Type B pancreatic cell (in vitro differentiated cells): ENCODE measurements at regions not wholly inside any gene's neighbourhood (a gene's known extent, or its start where the extent isn't known, plus 50 kb on each side); places are given as distances from the start of the nearest gene placed in this dataset.
"Not testable (repeated sequence)": the region's sequence is repeated elsewhere in the genome, so short reads cannot be mapped to it uniquely, and the experiment has no call there.

Source experiments
- DNase-seq: peaks from one replicate; pipeline ENCODE4 v3.0.0; 2021; ENCODE audit warnings: mixed read lengths; ENCODE audit not compliant: unreplicated experiment; ENCODE audit errors: extremely low spot score
- H3K27ac Mint-ChIP-seq: 2 replicates; pipeline ENCODE4 v1.8.0; 2021; ENCODE audit warnings: mild to moderate bottlenecking, mixed read lengths
- H3K27me3 Mint-ChIP-seq: 2 replicates; pipeline ENCODE4 v1.8.0; 2021; ENCODE audit warnings: mixed read lengths
- H3K36me3 Mint-ChIP-seq: 2 replicates; pipeline ENCODE4 v1.8.0; 2021; ENCODE audit warnings: mixed read lengths
- H3K4me1 Mint-ChIP-seq: one replicate; pipeline ENCODE4 v1.8.0; 2021; ENCODE audit warnings: mixed read lengths; ENCODE audit not compliant: unreplicated experiment
- H3K4me3 Mint-ChIP-seq: 2 replicates; pipeline ENCODE4 v1.8.0; 2021; ENCODE audit warnings: mild to moderate bottlenecking, mixed read lengths
- H3K9me3 Mint-ChIP-seq: 2 replicates; pipeline ENCODE4 v1.8.0; 2021; ENCODE audit warnings: mixed read lengths
- CTCF ChIP-seq: fragments of 200-600 bp; sonication (generic); conservative IDR thresholded peaks from 2 replicates; pipeline ENCODE4 v1.5.0; 2021; ENCODE audit warnings: antibody characterized with exemption, mild to moderate bottlenecking

- no peaks in the 10 kb centered on the region for H3K36me3 Mint-ChIP-seq
- no peak for TF ChIP-seq CTCF
- DNase-seq = no peak
- H3K9me3 Mint-ChIP-seq = no peaks in the 10 kb centered on the region
- no peaks in the 10 kb centered on the region for H3K4me1 Mint-ChIP-seq
- no peak overlapping the region for H3K4me3 Mint-ChIP-seq
- no peak overlapping the region for H3K27ac Mint-ChIP-seq
- peaks cover 4% of the 10 kb centered on the region for H3K27me3 Mint-ChIP-seq
These were observed 100.2 kb upstream of the CXCL13 start for GRCh38 chr4:77505275-77505957.

- Mint-ChIP-seq H3K4me1 (no peaks in the 10 kb centered on the region), H3K4me3 (no peak overlapping the region), H3K27me3 (peaks cover 4% of the 10 kb centered on the region), H3K36me3 (no peaks in the 10 kb centered on the region), H3K27ac (no peak overlapping the region), H3K9me3 (no peaks in the 10 kb centered on the region)
- no peak for TF ChIP-seq CTCF
- no peak for DNase-seq
These were observed 99.7 kb upstream of the CXCL13 start for GRCh38 chr4:77505958-77506319.

- Mint-ChIP-seq H3K4me1 (no peaks in the 10 kb centered on the region), H3K27me3 (no peaks in the 10 kb centered on the region), H3K4me3 (no peak overlapping the region), H3K9me3 (no peaks in the 10 kb centered on the region), H3K27ac (no peak overlapping the region), H3K36me3 (no peaks in the 10 kb centered on the region)
- no peak for TF ChIP-seq CTCF
- DNase-seq = no peak
These were observed 95.3 kb upstream of the CXCL13 start for GRCh38 chr4:77510367-77510766.

- no peaks in the 10 kb centered on the region for H3K9me3 Mint-ChIP-seq
- no peaks in the 10 kb centered on the region for H3K36me3 Mint-ChIP-seq
- H3K27me3 Mint-ChIP-seq = peaks cover 12% of the 10 kb centered on the region
- H3K4me3 Mint-ChIP-seq = no peak overlapping the region
- H3K4me1 Mint-ChIP-seq = no peaks in the 10 kb centered on the region
- no peak for DNase-seq
- H3K27ac Mint-ChIP-seq = no peak overlapping the region
- no peak for TF ChIP-seq CTCF
These were observed 80.1 kb upstream of the CXCL13 start for GRCh38 chr4:77525538-77525937.

- not testable (repeated sequence) for H3K27ac Mint-ChIP-seq, H3K9me3 Mint-ChIP-seq, H3K4me1 Mint-ChIP-seq, H3K27me3 Mint-ChIP-seq, H3K36me3 Mint-ChIP-seq, DNase-seq, H3K4me3 Mint-ChIP-seq
These were observed 77.7 kb upstream of the CXCL13 start for GRCh38 chr4:77527900-77528299.

GRCh38 chr4:77538144-77538543 lies 67.5 kb upstream of the CXCL13 start:
- Mint-ChIP-seq H3K4me1 (no peaks in the 10 kb centered on the region), H3K27me3 (peaks cover 21% of the 10 kb centered on the region), H3K36me3 (no peaks in the 10 kb centered on the region), H3K4me3 (no peak overlapping the region), H3K27ac (no peak overlapping the region), H3K9me3 (peaks cover 7% of the 10 kb centered on the region)
- DNase-seq = no peak
- no peak for TF ChIP-seq CTCF
